Lower lobe of right lung (tissue), 2 donors: ENCODE measurements at regions not wholly inside any gene's neighbourhood (a gene's known extent, or its start where the extent isn't known, plus 50 kb on each side); places are given as distances from the start of the nearest gene placed in this dataset.

ENCODE experiments used
- ATAC-seq, 2 donors: fragments of 200-7000 bp; cut with Tn5 transposase; one replicate each; pipeline ENCODE4 v1.9.1; 2020 to 2022; ENCODE audit warnings: mild to moderate bottlenecking in 2 of 2, moderate library complexity in 2 of 2
- DNase-seq: peaks from one replicate; pipeline ENCODE4 v3.0.0-alpha.2; 2020
- H3K27ac ChIP-seq: fragments of 200-600 bp; one replicate; pipeline ENCODE4 v1.8.0; 2022
- H3K27me3 ChIP-seq: fragments of 200-600 bp; one replicate; pipeline ENCODE4 v1.8.0; 2022; ENCODE audit warnings: low read depth
- H3K36me3 ChIP-seq: fragments of 200-600 bp; one replicate; pipeline ENCODE4 v1.8.0; 2022; ENCODE audit warnings: mild to moderate bottlenecking
- H3K4me1 ChIP-seq: fragments of 200-600 bp; one replicate; pipeline ENCODE4 v1.8.0; 2022
- H3K4me3 ChIP-seq: fragments of 200-600 bp; one replicate; pipeline ENCODE4 v1.8.0; 2022; ENCODE audit warnings: mild to moderate bottlenecking
- H3K9me3 ChIP-seq: fragments of 200-600 bp; one replicate; pipeline ENCODE4 v1.8.0; 2022
- intact Hi-C: fragments of 100-400 bp; cut with DNase I; formaldehyde crosslinking; loops from one replicate; pipeline ENCODE4 v1.11.0; 2022
- TF ChIP-seq, protein P1 (sequence below): fragments of 200-600 bp; IDR thresholded peaks from one replicate; pipeline ENCODE4 v1.8.0; 2022; ENCODE audit warnings: antibody characterized with exemption, mild to moderate bottlenecking
- donor health status: DM: no; HTN: yes; CAD: no; lungs with severe emphysema.

DNA sequence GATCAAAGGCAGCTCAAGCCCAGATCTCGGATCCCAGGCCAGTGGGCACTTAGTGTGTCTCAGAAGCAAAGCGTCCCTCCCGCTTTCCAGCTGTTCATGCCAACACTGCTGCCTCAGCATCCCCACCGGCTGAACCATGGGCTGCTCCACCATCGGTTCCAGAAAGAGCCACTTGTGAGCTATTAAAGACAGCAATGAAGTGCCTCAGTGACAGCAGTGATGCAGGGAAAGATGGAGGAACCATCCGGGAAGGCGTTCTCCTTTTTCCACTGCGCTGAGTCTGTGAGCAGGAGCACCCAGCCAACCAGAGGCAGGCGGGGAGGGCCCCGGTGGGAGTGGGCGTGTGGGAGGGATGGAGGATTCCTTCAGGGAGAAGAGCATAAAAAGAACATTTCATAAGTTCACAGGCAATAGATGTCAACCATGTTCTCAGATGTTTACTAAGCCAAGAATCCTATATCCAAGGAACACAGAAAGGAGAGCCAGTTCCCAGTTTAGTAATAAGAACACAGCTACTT lies 96.2 kb upstream of the MKI67 start:
- Histone ChIP-seq H3K4me3 (no peak overlapping the region), H3K4me1 (no peaks in the 10 kb centered on the region), H3K27me3 (no peaks in the 10 kb centered on the region), H3K9me3 (no peaks in the 10 kb centered on the region), H3K36me3 (no peaks in the 10 kb centered on the region), H3K27ac (no peak overlapping the region)
- TF ChIP-seq, protein P1, sequence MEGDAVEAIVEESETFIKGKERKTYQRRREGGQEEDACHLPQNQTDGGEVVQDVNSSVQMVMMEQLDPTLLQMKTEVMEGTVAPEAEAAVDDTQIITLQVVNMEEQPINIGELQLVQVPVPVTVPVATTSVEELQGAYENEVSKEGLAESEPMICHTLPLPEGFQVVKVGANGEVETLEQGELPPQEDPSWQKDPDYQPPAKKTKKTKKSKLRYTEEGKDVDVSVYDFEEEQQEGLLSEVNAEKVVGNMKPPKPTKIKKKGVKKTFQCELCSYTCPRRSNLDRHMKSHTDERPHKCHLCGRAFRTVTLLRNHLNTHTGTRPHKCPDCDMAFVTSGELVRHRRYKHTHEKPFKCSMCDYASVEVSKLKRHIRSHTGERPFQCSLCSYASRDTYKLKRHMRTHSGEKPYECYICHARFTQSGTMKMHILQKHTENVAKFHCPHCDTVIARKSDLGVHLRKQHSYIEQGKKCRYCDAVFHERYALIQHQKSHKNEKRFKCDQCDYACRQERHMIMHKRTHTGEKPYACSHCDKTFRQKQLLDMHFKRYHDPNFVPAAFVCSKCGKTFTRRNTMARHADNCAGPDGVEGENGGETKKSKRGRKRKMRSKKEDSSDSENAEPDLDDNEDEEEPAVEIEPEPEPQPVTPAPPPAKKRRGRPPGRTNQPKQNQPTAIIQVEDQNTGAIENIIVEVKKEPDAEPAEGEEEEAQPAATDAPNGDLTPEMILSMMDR: no peak
- intact Hi-C loops: no loop called here
- DNase-seq (no peak), ATAC-seq (no peak)

DNA sequence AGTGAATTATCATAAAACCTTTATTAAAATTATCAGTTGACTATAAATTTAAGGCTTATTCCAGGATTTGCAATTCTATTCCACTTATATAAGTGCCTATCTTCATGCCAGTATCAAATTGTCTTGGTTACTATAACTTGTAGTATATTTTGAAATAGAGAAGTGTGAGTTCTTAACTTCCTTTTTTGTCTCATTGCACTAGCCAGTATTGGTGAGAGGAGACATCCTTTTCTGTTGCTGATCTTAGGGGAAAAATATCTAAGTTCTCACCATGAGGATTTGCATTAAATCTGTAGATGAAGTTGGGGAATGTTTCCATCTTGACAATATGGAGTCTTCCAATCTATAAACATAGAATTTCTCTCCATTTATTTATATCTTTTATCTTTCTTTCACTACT lies 104.2 kb upstream of the MKI67 start:
- H3K4me1 ChIP-seq: no peaks in the 10 kb centered on the region
- no peak overlapping the region for H3K27ac ChIP-seq
- peaks cover 9% of the 10 kb centered on the region for H3K27me3 ChIP-seq
- TF ChIP-seq, protein P1: no peak
- no peaks in the 10 kb centered on the region for H3K36me3 ChIP-seq
- DNase-seq (no peak), ATAC-seq (no peak)
- H3K4me3 ChIP-seq: no peak overlapping the region
- peaks cover 10% of the 10 kb centered on the region for H3K9me3 ChIP-seq
- intact Hi-C loops: no loop called here

DNA sequence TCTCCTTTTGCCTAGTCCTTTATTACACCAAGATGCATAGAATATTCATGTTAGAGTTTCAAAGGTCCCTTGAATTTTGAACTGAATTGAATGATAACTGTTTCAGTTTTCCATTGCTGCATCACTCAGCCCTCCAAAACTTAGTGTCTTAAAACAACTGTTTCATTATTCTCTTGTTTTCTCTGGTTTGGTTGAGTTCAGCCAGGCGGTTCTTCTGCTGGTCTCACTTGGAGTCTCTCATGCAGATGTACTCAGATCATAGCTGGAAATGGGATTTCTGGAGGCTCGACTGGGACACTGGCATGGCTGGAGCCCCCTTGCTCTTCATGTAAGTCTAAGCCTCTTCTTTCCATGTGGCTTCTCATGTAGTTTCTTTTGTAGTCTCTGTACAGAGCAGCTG lies 107.2 kb upstream of the MKI67 start:
- Histone ChIP-seq H3K27ac (no peak overlapping the region), H3K27me3 (peaks cover 9% of the 10 kb centered on the region), H3K4me3 (no peak overlapping the region), H3K4me1 (no peaks in the 10 kb centered on the region), H3K36me3 (no peaks in the 10 kb centered on the region), H3K9me3 (peaks cover 10% of the 10 kb centered on the region)
- no peak for ATAC-seq
- intact Hi-C loops: no loop called here
- no peak for DNase-seq
- TF ChIP-seq, protein P1: no peak

DNA sequence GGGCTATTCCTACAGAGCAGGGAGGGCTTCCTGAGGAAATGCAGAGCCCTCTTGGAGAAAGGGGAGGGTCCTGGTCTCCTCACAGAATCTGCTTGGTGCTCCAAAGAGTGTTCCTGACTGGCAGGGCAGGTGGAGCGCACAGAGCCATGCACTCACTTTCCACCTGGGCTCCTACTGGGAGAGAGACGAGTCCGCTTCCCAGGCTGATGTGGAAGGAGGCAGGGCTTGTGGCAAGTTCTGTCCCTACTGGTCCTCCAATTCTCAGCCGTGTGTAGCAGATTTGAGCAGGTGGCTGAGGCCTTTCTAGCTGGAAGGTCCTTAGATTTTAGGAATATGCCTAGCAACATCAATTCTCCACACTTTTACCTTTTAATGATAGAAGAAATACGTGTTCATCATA lies 111.5 kb upstream of the MKI67 start:
- intact Hi-C loops: no loop called here
- peaks cover 10% of the 10 kb centered on the region for H3K9me3 ChIP-seq
- H3K36me3 ChIP-seq: no peaks in the 10 kb centered on the region
- ATAC-seq (no peak), DNase-seq (no peak)
- H3K4me1 ChIP-seq: no peaks in the 10 kb centered on the region
- H3K27me3 ChIP-seq: no peaks in the 10 kb centered on the region
- TF ChIP-seq, protein P1: no peak
- no peak overlapping the region for H3K4me3 ChIP-seq
- H3K27ac ChIP-seq: no peak overlapping the region

DNA sequence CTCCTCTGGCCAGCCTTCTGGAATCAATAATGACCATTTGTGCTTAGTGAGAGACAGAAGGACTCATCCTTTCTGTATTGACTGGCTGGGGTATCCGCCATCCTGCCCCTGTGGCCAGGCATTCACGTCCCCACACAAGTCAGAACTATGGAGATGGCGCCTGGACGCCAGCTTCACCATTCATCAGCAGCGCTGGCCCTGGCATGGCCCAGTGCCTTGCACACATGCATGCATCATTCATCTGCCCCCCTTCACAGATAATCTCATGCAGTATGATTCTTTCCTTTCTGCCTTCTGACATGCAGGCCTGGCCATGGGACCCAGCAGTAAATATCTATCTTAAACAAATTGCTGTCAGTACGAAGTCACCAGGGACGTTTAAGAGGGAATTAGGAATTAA lies 114.8 kb upstream of the MKI67 start:
- Histone ChIP-seq H3K4me1 (no peaks in the 10 kb centered on the region), H3K27me3 (no peaks in the 10 kb centered on the region), H3K36me3 (no peaks in the 10 kb centered on the region), H3K4me3 (no peak overlapping the region), H3K9me3 (no peaks in the 10 kb centered on the region), H3K27ac (no peak overlapping the region)
- TF ChIP-seq, protein P1: no peak
- intact Hi-C loops: no loop called here
- DNase-seq (no peak), ATAC-seq (no peak)

DNA sequence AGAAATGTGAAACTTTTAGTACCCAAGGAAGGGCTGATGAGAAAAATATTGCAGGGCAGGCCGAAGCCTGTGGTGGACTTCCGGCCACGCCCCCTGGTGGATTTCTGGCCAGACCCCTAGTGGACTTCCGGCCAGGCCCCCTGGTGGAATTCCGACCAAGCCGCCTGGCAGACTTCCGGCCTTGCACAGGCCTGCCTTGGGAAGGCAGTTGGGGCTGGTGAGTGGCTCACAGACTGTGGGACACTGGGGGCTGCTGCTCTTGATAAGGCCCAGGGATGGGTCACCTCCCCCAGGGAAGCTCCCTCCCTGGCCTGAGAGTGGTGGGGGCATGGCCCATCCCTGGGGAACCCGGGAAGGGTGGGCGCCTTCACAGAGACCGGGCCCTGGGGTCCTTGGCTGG lies 116.4 kb upstream of the MKI67 start:
- H3K4me3 ChIP-seq: no peak overlapping the region
- no peaks in the 10 kb centered on the region for H3K27me3 ChIP-seq
- no peaks in the 10 kb centered on the region for H3K4me1 ChIP-seq
- intact Hi-C loops: no loop called here
- DNase-seq (no peak), ATAC-seq (no peak)
- no peak overlapping the region for H3K27ac ChIP-seq
- TF ChIP-seq, protein P1: no peak
- H3K9me3 ChIP-seq: no peaks in the 10 kb centered on the region
- no peaks in the 10 kb centered on the region for H3K36me3 ChIP-seq
